ENCODE measurements at regions not wholly inside any gene's neighbourhood (a gene's known extent, or its start where the extent isn't known, plus 50 kb on each side); places are given as distances from the start of the nearest gene placed in this dataset.

GRCh38 chr11:92511522-92512203 lies 287.0 kb downstream of the FAT3 start:
- H3K27ac ChIP-seq = no peak overlapping the region
- TF ChIP-seq ZFX (IDR thresholded peaks at IDR 0.05; ENCODE audit: borderline replicate concordance) = no peak
- no peak for TF ChIP-seq CTCF (IDR thresholded peaks at IDR 0.05)

GRCh38 chr11:92512204-92512569 lies 287.6 kb downstream of the FAT3 start:
- no peak overlapping the region for H3K27ac ChIP-seq
- TF ChIP-seq ZFX (IDR thresholded peaks at IDR 0.05; ENCODE audit: borderline replicate concordance) = no peak
- TF ChIP-seq CTCF (IDR thresholded peaks at IDR 0.05) = no peak

GRCh38 chr11:92523611-92524010 lies 299.0 kb downstream of the FAT3 start:
- H3K27ac ChIP-seq = no peak overlapping the region
- TF ChIP-seq ZFX (IDR thresholded peaks at IDR 0.05; ENCODE audit: borderline replicate concordance) (no peak), CTCF (IDR thresholded peaks at IDR 0.05) (no peak)

- H3K27ac ChIP-seq = no peak overlapping the region
- no peak for TF ChIP-seq ZFX (IDR thresholded peaks at IDR 0.05; ENCODE audit: borderline replicate concordance)
- TF ChIP-seq CTCF (IDR thresholded peaks at IDR 0.05) = no peak
These were observed 299.9 kb downstream of the FAT3 start for GRCh38 chr11:92524542-92524941.

GRCh38 chr11:92527467-92527866 lies 302.8 kb downstream of the FAT3 start:
- TF ChIP-seq ZFX (IDR thresholded peaks at IDR 0.05; ENCODE audit: borderline replicate concordance) = no peak
- H3K27ac ChIP-seq = no peak overlapping the region

- TF ChIP-seq ZFX (IDR thresholded peaks at IDR 0.05; ENCODE audit: borderline replicate concordance) (no peak), CTCF (IDR thresholded peaks at IDR 0.05) (no peak)
- no peak overlapping the region for H3K27ac ChIP-seq
These were observed 303.4 kb downstream of the FAT3 start for GRCh38 chr11:92528001-92528400.

- no peak for TF ChIP-seq CTCF (IDR thresholded peaks at IDR 0.05)
- no peak overlapping the region for H3K27ac ChIP-seq
These were observed 306.6 kb downstream of the FAT3 start for GRCh38 chr11:92531065-92531739.
